Neuronal stem cell (in vitro differentiated cells): ENCODE measurements at regions not wholly inside any gene's neighbourhood (a gene's known extent, or its start where the extent isn't known, plus 50 kb on each side); places are given as distances from the start of the nearest gene placed in this dataset.

Experiments used
- DNase-seq: peaks from one replicate; pipeline ENCODE4 v3.0.0-alpha.2; 2013; ENCODE audit warnings: low spot score
- H2AFZ ChIP-seq: one replicate; pipeline ENCODE4 v1.6.1; 2013; ENCODE audit warnings: mild to moderate bottlenecking, low read length, inconsistent platforms
- H2AK5ac ChIP-seq: 2 replicates; pipeline ENCODE4 v1.6.1; 2013; ENCODE audit warnings: low read depth, mild to moderate bottlenecking, inconsistent platforms, low read length, moderate library complexity, mixed read lengths
- H2BK120ac ChIP-seq: 2 replicates; pipeline ENCODE4 v1.6.1; 2013; ENCODE audit warnings: low read depth, mild to moderate bottlenecking, inconsistent platforms, low read length, moderate library complexity, mixed read lengths
- H2BK12ac ChIP-seq: one replicate; pipeline ENCODE4 v1.6.1; 2013; ENCODE audit warnings: low read length, inconsistent platforms
- H2BK15ac ChIP-seq: 2 replicates; pipeline ENCODE4 v1.6.1; 2013; ENCODE audit warnings: mild to moderate bottlenecking, low read length, inconsistent platforms, mixed read lengths
- H2BK5ac ChIP-seq: one replicate; pipeline ENCODE4 v1.6.1; 2013; ENCODE audit warnings: inconsistent platforms, mild to moderate bottlenecking, low read length, moderate library complexity
- H3K14ac ChIP-seq: one replicate; pipeline ENCODE4 v1.6.1; 2013; ENCODE audit warnings: low read length, inconsistent platforms
- H3K18ac ChIP-seq: 2 replicates; pipeline ENCODE4 v1.6.1; 2013; ENCODE audit warnings: low read length, inconsistent platforms
- H3K23ac ChIP-seq: 2 replicates; pipeline ENCODE4 v1.6.1; 2013; ENCODE audit warnings: low read depth, mild to moderate bottlenecking, mixed read lengths, low read length, inconsistent platforms; ENCODE audit not compliant: poor library complexity
- H3K27ac ChIP-seq: replicated peaks from 3 replicates; pipeline ENCODE4 v1.5.1; 2013; ENCODE audit warnings: low read length, inconsistent platforms
- H3K27me3 ChIP-seq, 3 experiments: 2 replicates each; pipeline ENCODE4 v1.6.1; 2013; ENCODE audit warnings: low read length in 3 of 3, mild to moderate bottlenecking in 2 of 3, inconsistent platforms in 1 of 3, low read depth in 1 of 3, mixed read lengths in 1 of 3, moderate library complexity in 1 of 3; ENCODE audit not compliant: control insufficient read depth in 3 of 3, insufficient read depth in 3 of 3
- H3K36me3 ChIP-seq, 2 donors: replicated peaks in 1 of 2; 2 replicates each; pipeline ENCODE4 v1.6.1; 2013; ENCODE audit warnings: low read length in 2 of 2; ENCODE audit not compliant: control insufficient read depth in 2 of 2, insufficient read depth in 2 of 2
- H3K4ac ChIP-seq: 2 replicates; pipeline ENCODE4 v1.6.1; 2013; ENCODE audit warnings: inconsistent platforms, mild to moderate bottlenecking, low read length, moderate library complexity
- H3K4me1 ChIP-seq, 2 donors: 1 replicate in 1 of 2; 2 replicates in 1 of 2; pipeline ENCODE4 v1.6.1; 2013; ENCODE audit warnings: low read length in 2 of 2, low read depth in 1 of 2; ENCODE audit not compliant: control insufficient read depth in 2 of 2, insufficient read depth in 1 of 2
- H3K4me2 ChIP-seq: one replicate; pipeline ENCODE4 v1.6.1; 2013; ENCODE audit warnings: mild to moderate bottlenecking, low read length, inconsistent platforms; ENCODE audit not compliant: insufficient read depth, poor library complexity, severe bottlenecking
- H3K4me3 ChIP-seq, 2 donors: 2 replicates each; pipeline ENCODE4 v1.5.1; 2013; ENCODE audit warnings: low read length in 2 of 2, mild to moderate bottlenecking in 2 of 2, inconsistent platforms in 1 of 2, moderate library complexity in 1 of 2
- H3K79me1 ChIP-seq: one replicate; pipeline ENCODE4 v1.6.1; 2013; ENCODE audit warnings: low read depth, mild to moderate bottlenecking, inconsistent platforms, low read length, moderate library complexity
- H3K9ac ChIP-seq: one replicate; pipeline ENCODE4 v1.6.1; 2013; ENCODE audit warnings: mild to moderate bottlenecking, low read depth, low read length, inconsistent platforms; ENCODE audit not compliant: poor library complexity
- H3K9me3 ChIP-seq, 2 donors: replicated peaks in 1 of 2; 2 replicates each; pipeline versions ENCODE3 to v1.6.1; 2013; ENCODE audit warnings: low read length in 2 of 2, mild to moderate bottlenecking in 2 of 2, inconsistent platforms in 1 of 2, low read depth in 1 of 2, mixed read lengths in 1 of 2, moderate library complexity in 1 of 2; ENCODE audit not compliant: control insufficient read depth in 2 of 2, insufficient read depth in 1 of 2
- H4K8ac ChIP-seq: one replicate; pipeline ENCODE4 v1.6.1; 2013; ENCODE audit warnings: low read depth, mild to moderate bottlenecking, inconsistent platforms, low read length, moderate library complexity
- H4K91ac ChIP-seq: one replicate; pipeline ENCODE4 v1.6.1; 2013; ENCODE audit warnings: low read length, low read depth, mild to moderate bottlenecking, inconsistent platforms; ENCODE audit not compliant: poor library complexity
- WGBS, 2 donors: extraction: QIAGEN DNeasy Blood & Tissue Kit; methylation state at CpG; one replicate each; pipeline ENCODE4 v1.1.7; 2013; ENCODE audit warnings: missing lambda C conversion rate in 2 of 2, mixed read lengths in 1 of 2; ENCODE audit not compliant: insufficient read length in 2 of 2, insufficient replicate concordance in 1 of 2; ENCODE audit errors: extremely low coverage in 2 of 2; 5-methylcytosine and 5-hydroxymethylcytosine counted together

DNA sequence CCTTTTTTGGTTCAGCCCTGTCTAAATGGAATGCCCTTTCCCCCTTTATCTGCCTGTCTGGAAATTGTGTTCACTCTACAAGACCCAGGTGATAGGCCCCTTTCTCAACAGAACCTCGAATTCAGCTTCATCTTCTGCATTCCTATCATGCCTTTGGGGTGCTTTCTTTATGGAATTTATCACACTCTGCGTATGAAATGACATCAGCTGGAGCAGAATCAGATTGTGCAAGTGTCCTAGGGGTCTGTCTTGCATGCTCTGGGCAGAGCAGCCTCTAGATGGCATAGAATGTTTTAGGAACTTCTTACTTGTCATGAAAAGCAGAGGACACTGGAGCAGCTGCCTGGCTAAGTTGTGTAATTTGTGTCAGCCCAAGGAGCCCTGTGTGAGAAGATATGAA lies 84.9 kb downstream of the ISL1 start:
- Histone ChIP-seq H2BK12ac (no peak overlapping the region), H2AK5ac (no peak overlapping the region), H3K79me1 (no peaks in the 10 kb centered on the region), H2BK15ac (no peak overlapping the region), H3K4ac (no peak overlapping the region), H3K18ac (no peak overlapping the region), H2BK5ac (no peak overlapping the region), H3K4me2 (no peak overlapping the region), H3K23ac (no peak overlapping the region), H3K4me3 (no peak overlapping the region), H2BK120ac (no peak overlapping the region), H3K27ac (no peak overlapping the region), H3K14ac (no peak overlapping the region), H3K9ac (no peak overlapping the region), H4K8ac (no peak overlapping the region), H4K91ac (no peak overlapping the region), H3K27me3 (no peaks in the 10 kb centered on the region), H3K9me3 (no peaks in the 10 kb centered on the region), H3K4me1 (no peaks in the 10 kb centered on the region), H2AFZ (no peak overlapping the region), H3K36me3 (no peaks in the 10 kb centered on the region)
- whole genome bisulfite sequencing, 2 donors = no CpG with 5 or more reads among the region's 2 CpGs
- DNase-seq = no peak

GRCh38 chr5:51471630-51472029 lies 88.4 kb downstream of the ISL1 start:
- Histone ChIP-seq H3K27me3 (no peaks in the 10 kb centered on the region), H3K4me1 (no peaks in the 10 kb centered on the region), H3K14ac (no peak overlapping the region), H2BK12ac (no peak overlapping the region), H3K23ac (no peak overlapping the region), H2AFZ (no peak overlapping the region), H3K36me3 (no peaks in the 10 kb centered on the region), H3K79me1 (no peaks in the 10 kb centered on the region), H3K18ac (no peak overlapping the region), H3K4ac (no peak overlapping the region), H2BK120ac (no peak overlapping the region), H3K4me2 (no peak overlapping the region), H4K91ac (no peak overlapping the region), H3K9me3 (no peaks in the 10 kb centered on the region), H4K8ac (no peak overlapping the region), H2AK5ac (no peak overlapping the region), H3K4me3 (no peak overlapping the region), H2BK15ac (no peak overlapping the region), H3K9ac (no peak overlapping the region), H3K27ac (no peak overlapping the region), H2BK5ac (no peak overlapping the region)
- no peak for DNase-seq
- WGBS, 2 donors = no CpG with 5 or more reads among the region's 1 CpG

- Histone ChIP-seq H2AK5ac (no peak overlapping the region), H4K91ac (no peak overlapping the region), H2BK5ac (no peak overlapping the region), H2BK120ac (no peak overlapping the region), H3K4me2 (no peak overlapping the region), H3K27me3 (no peaks in the 10 kb centered on the region), H4K8ac (no peak overlapping the region), H3K4me1 (no peaks in the 10 kb centered on the region), H3K14ac (no peak overlapping the region), H3K79me1 (no peaks in the 10 kb centered on the region), H3K9me3 (no peaks in the 10 kb centered on the region), H3K36me3 (no peaks in the 10 kb centered on the region), H3K18ac (no peak overlapping the region), H3K9ac (no peak overlapping the region), H2BK15ac (no peak overlapping the region), H3K4me3 (no peak overlapping the region), H2BK12ac (no peak overlapping the region), H2AFZ (no peak overlapping the region), H3K23ac (no peak overlapping the region), H3K4ac (no peak overlapping the region), H3K27ac (no peak overlapping the region)
- no CpG with 5 or more reads among the region's 1 CpG for WGBS, 2 donors
- no peak for DNase-seq
Measured at GRCh38 chr5:51472472-51472871, 89.2 kb downstream of the ISL1 start.

DNA sequence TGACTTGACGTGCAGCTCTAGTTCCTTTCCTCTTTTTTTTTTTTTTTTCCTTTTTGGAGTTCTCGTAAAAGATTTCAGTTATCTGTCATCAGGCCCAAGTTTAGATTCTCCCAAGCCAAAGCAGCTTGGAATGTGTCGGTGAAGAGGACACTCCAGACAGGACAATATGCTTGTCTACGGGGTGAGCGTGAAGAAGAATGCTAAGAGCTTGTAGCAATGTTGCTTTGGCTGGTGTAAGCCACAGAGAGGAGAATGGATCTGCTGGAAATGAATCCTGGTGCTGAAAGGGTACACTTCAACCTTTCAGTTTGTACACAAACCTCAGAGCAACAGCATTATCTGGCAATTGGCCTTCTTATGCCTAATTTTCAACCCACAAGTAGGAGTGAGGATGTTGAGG lies 92.4 kb downstream of the ISL1 start:
- no peak overlapping the region for H2BK5ac ChIP-seq
- H4K91ac ChIP-seq = no peak overlapping the region
- no peak overlapping the region for H2BK120ac ChIP-seq
- H3K14ac ChIP-seq = no peak overlapping the region
- H3K27ac ChIP-seq = no peak overlapping the region
- no peaks in the 10 kb centered on the region for H3K9me3 ChIP-seq
- no peak overlapping the region for H3K18ac ChIP-seq
- H3K4me2 ChIP-seq = no peak overlapping the region
- H3K4me3 ChIP-seq = no peak overlapping the region
- no peak for DNase-seq
- no peak overlapping the region for H2BK12ac ChIP-seq
- H3K9ac ChIP-seq = no peak overlapping the region
- H3K4me1 ChIP-seq = no peaks in the 10 kb centered on the region
- no peak overlapping the region for H4K8ac ChIP-seq
- no peak overlapping the region for H2AK5ac ChIP-seq
- no peak overlapping the region for H2AFZ ChIP-seq
- no CpG with 5 or more reads among the region's 5 CpGs for WGBS, 2 donors
- H3K36me3 ChIP-seq = no peaks in the 10 kb centered on the region
- no peaks in the 10 kb centered on the region for H3K79me1 ChIP-seq
- H3K23ac ChIP-seq = no peak overlapping the region
- no peak overlapping the region for H3K4ac ChIP-seq
- no peak overlapping the region for H2BK15ac ChIP-seq
- no peaks in the 10 kb centered on the region for H3K27me3 ChIP-seq
